Naive B cell (primary cell): ENCODE measurements at regions not wholly inside any gene's neighbourhood (a gene's known extent, or its start where the extent isn't known, plus 50 kb on each side); places are given as distances from the start of the nearest gene placed in this dataset.

Experiments
- ATAC-seq, 2 donors: fragments of 150-1000 bp; cut with Tn5 transposase; 2 replicates each; pipeline ENCODE4 v1.10.0; 2021; ENCODE audit warnings: low read depth in 2 of 2, mild to moderate bottlenecking in 2 of 2, moderate library complexity in 2 of 2
- DNase-seq: peaks from one replicate; pipeline ENCODE4 v3.0.0; 2022
- H3K27ac Mint-ChIP-seq, 6 donors: one replicate each; pipeline ENCODE4 v1.8.0; 2020 to 2022; ENCODE audit warnings: mild to moderate bottlenecking in 6 of 6, mixed read lengths in 6 of 6, moderate library complexity in 5 of 6, inconsistent platforms in 2 of 6
- H3K27me3 Mint-ChIP-seq, 3 donors: one replicate each; pipeline ENCODE4 v1.8.0; 2021 to 2022; ENCODE audit warnings: mixed read lengths in 3 of 3, mild to moderate bottlenecking in 1 of 3
- H3K36me3 Mint-ChIP-seq, 2 donors: one replicate each; pipeline ENCODE4 v1.8.0; 2020 to 2022; ENCODE audit warnings: mixed read lengths in 2 of 2, inconsistent platforms in 1 of 2, mild to moderate bottlenecking in 1 of 2
- H3K4me1 Mint-ChIP-seq, 3 donors: one replicate each; pipeline ENCODE4 v1.8.0; 2020 to 2022; ENCODE audit warnings: mixed read lengths in 3 of 3, inconsistent platforms in 1 of 3, mild to moderate bottlenecking in 1 of 3, moderate library complexity in 1 of 3
- H3K4me3 Mint-ChIP-seq, 8 donors: one replicate each; pipeline ENCODE4 v1.8.0; 2020 to 2022; ENCODE audit warnings: mild to moderate bottlenecking in 8 of 8, mixed read lengths in 8 of 8, moderate library complexity in 8 of 8, inconsistent platforms in 2 of 8
- H3K9me3 Mint-ChIP-seq, 7 donors: one replicate each; pipeline ENCODE4 v1.8.0; 2020 to 2022; ENCODE audit warnings: mixed read lengths in 7 of 7, mild to moderate bottlenecking in 5 of 7, inconsistent platforms in 2 of 7, moderate library complexity in 1 of 7

GRCh38 chr11:107071129-107071528 is 52.9 kb upstream of the GUCY1A2 start:
- H3K4me3 Mint-ChIP-seq = no peak overlapping the region
- H3K27me3 Mint-ChIP-seq = no peaks in the 10 kb centered on the region
- H3K4me1 Mint-ChIP-seq = no peaks in the 10 kb centered on the region
- H3K36me3 Mint-ChIP-seq = no peaks in the 10 kb centered on the region
- no peak for ATAC-seq
- H3K27ac Mint-ChIP-seq = peak overlapping the region in 1 of 6 donors; percentile 18
- DNase-seq = no peak
- peaks cover 0 to 10% (median 7%) of the 10 kb centered on the region in 7 donors for H3K9me3 Mint-ChIP-seq
